GM23338 (cell line): ENCODE measurements at regions not wholly inside any gene's neighbourhood (a gene's known extent, or its start where the extent isn't known, plus 50 kb on each side); places are given as distances from the start of the nearest gene placed in this dataset.

Experiments
- ATAC-seq: fragments of 200-7000 bp; cut with Tn5 transposase; 3 replicates; pipeline ENCODE4 v1.9.1; 2020
- DNase-seq: peaks from one replicate; pipeline ENCODE4 v3.0.0-alpha.2; 2015; ENCODE audit warnings: low spot score
- H2AFZ ChIP-seq: fragments of 200-600 bp; sonication (generic); 2 replicates; pipeline ENCODE4 v1.8.0; 2016; ENCODE audit warnings: antibody characterized with exemption, mild to moderate bottlenecking, moderate library complexity
- H3F3A ChIP-seq: fragments of 200-600 bp; sonication (generic); replicated peaks from 2 replicates; pipeline ENCODE4 v1.8.0; 2017; ENCODE audit warnings: antibody characterized with exemption, mixed run types, low read depth
- H3K27ac ChIP-seq: fragments of 200-600 bp; sonication (generic); 2 replicates; pipeline ENCODE4 v1.6.1; 2016; ENCODE audit warnings: low read depth
- H3K27me3 ChIP-seq: fragments of 200-600 bp; sonication (generic); 2 replicates; pipeline ENCODE4 v1.8.0; 2016; ENCODE audit warnings: mild to moderate bottlenecking, mixed run types, moderate library complexity; ENCODE audit not compliant: insufficient read depth
- H3K36me3 ChIP-seq: fragments of 200-600 bp; sonication (generic); 2 replicates; pipeline ENCODE4 v1.8.0; 2016; ENCODE audit warnings: mild to moderate bottlenecking; ENCODE audit not compliant: insufficient read depth
- H3K4me1 ChIP-seq: fragments of 200-600 bp; sonication (generic); 2 replicates; pipeline ENCODE4 v1.8.0; 2016; ENCODE audit warnings: mild to moderate bottlenecking, moderate library complexity; ENCODE audit not compliant: insufficient read depth
- H3K4me2 ChIP-seq: fragments of 200-600 bp; sonication (generic); 2 replicates; pipeline ENCODE4 v1.7.1; 2017; ENCODE audit warnings: mixed run types
- H3K4me3 ChIP-seq: fragments of 200-600 bp; sonication (generic); 2 replicates; pipeline ENCODE4 v1.6.1; 2016; ENCODE audit warnings: mixed run types
- H3K79me2 ChIP-seq: fragments of 200-600 bp; sonication (generic); replicated peaks from 2 replicates; pipeline ENCODE4 v1.8.0; 2017; ENCODE audit warnings: mild to moderate bottlenecking; ENCODE audit not compliant: insufficient read depth
- H3K9me2 ChIP-seq: fragments of 200-600 bp; sonication (generic); 2 replicates; pipeline ENCODE4 v1.8.0; 2017; ENCODE audit not compliant: insufficient read depth
- H4K20me1 ChIP-seq: fragments of 200-600 bp; sonication (generic); replicated peaks from 2 replicates; pipeline ENCODE4 v1.8.0; 2017; ENCODE audit warnings: mild to moderate bottlenecking; ENCODE audit not compliant: insufficient read depth
- H3K27ac Mint-ChIP-seq: 2 replicates; pipeline ENCODE4 v1.8.0; 2020; ENCODE audit warnings: inconsistent platforms, mild to moderate bottlenecking, moderate library complexity, mixed read lengths
- H3K27me3 Mint-ChIP-seq: 3 replicates; pipeline ENCODE4 v1.8.0; 2022; ENCODE audit warnings: low read depth, mild to moderate bottlenecking, moderate library complexity, mixed read lengths, inconsistent platforms; ENCODE audit not compliant: insufficient read depth, poor library complexity
- H3K36me3 Mint-ChIP-seq: 3 replicates; pipeline ENCODE4 v1.8.0; 2021; ENCODE audit warnings: low read depth, mild to moderate bottlenecking, inconsistent platforms, moderate library complexity, mixed read lengths
- H3K4me1 Mint-ChIP-seq: 3 replicates; pipeline ENCODE4 v1.8.0; 2020; ENCODE audit warnings: mild to moderate bottlenecking, inconsistent platforms, mixed read lengths
- H3K4me3 Mint-ChIP-seq: 3 replicates; pipeline ENCODE4 v1.8.0; 2021; ENCODE audit warnings: moderate library complexity, mild to moderate bottlenecking, inconsistent platforms, mixed read lengths
- H3K9me3 Mint-ChIP-seq: 3 replicates; pipeline ENCODE4 v1.8.0; 2020; ENCODE audit warnings: moderate library complexity, mild to moderate bottlenecking, inconsistent platforms, mixed read lengths
- EZH2 ChIP-seq: fragments of 200-600 bp; sonication (generic); IDR thresholded peaks from one replicate; pipeline ENCODE4 v1.8.0; 2017; ENCODE audit warnings: antibody characterized with exemption, mild to moderate bottlenecking, low read depth; ENCODE audit not compliant: unreplicated experiment
- EZH2phosphoT487 ChIP-seq: fragments of 200-600 bp; sonication (generic); IDR thresholded peaks from one replicate; pipeline ENCODE4 v1.8.1; 2018; ENCODE audit warnings: antibody characterized with exemption; ENCODE audit not compliant: unreplicated experiment
- JUNB ChIP-seq: IDR thresholded peaks from one replicate; pipeline ENCODE4 v1.6.1; 2016; ENCODE audit warnings: antibody characterized with exemption; ENCODE audit not compliant: unreplicated experiment
- NANOG ChIP-seq: IDR thresholded peaks from 2 replicates; pipeline ENCODE4 v1.6.1; 2016; ENCODE audit warnings: antibody characterized with exemption, borderline replicate concordance
- REST ChIP-seq: IDR thresholded peaks from one replicate; pipeline ENCODE4 v1.6.1; 2018; ENCODE audit warnings: antibody characterized with exemption; ENCODE audit not compliant: unreplicated experiment
- ZNF114 ChIP-seq: fragments of 250-450 bp; sonication (Bioruptor Pico); IDR thresholded peaks from 2 replicates; pipeline ENCODE4 v1.5.0; 2020; ENCODE audit warnings: mild to moderate bottlenecking, moderate library complexity
- ZNF462 ChIP-seq: fragments of 250-450 bp; sonication (Bioruptor Pico); IDR thresholded peaks from 2 replicates; pipeline ENCODE4 v1.5.0; 2020; ENCODE audit warnings: mild to moderate bottlenecking, moderate library complexity

- no peak for TF ChIP-seq ZNF462
- no peak for TF ChIP-seq EZH2
Measured at GRCh38 chr2:40579247-40579646, 127.4 kb upstream of the SLC8A1 start (continued).

GRCh38 chr2:40584432-40584831 is 132.5 kb upstream of the SLC8A1 start:
- H3K4me3 ChIP-seq = no peak overlapping the region
- DNase-seq (no peak), ATAC-seq (no peak)
- H3K9me2 ChIP-seq = no peaks in the 10 kb centered on the region
- no peaks in the 10 kb centered on the region; the same call in 2 of the 3 replicates for H3K9me3 Mint-ChIP-seq
- no peaks in the 10 kb centered on the region for H4K20me1 ChIP-seq
- H3K27me3 Mint-ChIP-seq = no peaks in the 10 kb centered on the region
- H3K4me1 Mint-ChIP-seq = no peaks in the 10 kb centered on the region
- H3K27ac ChIP-seq = no peak overlapping the region
- H3K36me3 Mint-ChIP-seq = no peaks in the 10 kb centered on the region
- no peaks in the 10 kb centered on the region for H3F3A ChIP-seq
- H3K79me2 ChIP-seq = no peaks in the 10 kb centered on the region
- no peaks in the 10 kb centered on the region for H3K27me3 ChIP-seq
- H3K27ac Mint-ChIP-seq = no peak overlapping the region
- no peak overlapping the region for H3K4me2 ChIP-seq
- no peak overlapping the region for H2AFZ ChIP-seq
- H3K36me3 ChIP-seq = no peaks in the 10 kb centered on the region
- H3K4me3 Mint-ChIP-seq = no peak overlapping the region
- H3K4me1 ChIP-seq = no peaks in the 10 kb centered on the region
- TF ChIP-seq EZH2phosphoT487 = no peak
- TF ChIP-seq REST = no peak
- TF ChIP-seq NANOG = no peak
- no peak for TF ChIP-seq ZNF462
- no peak for TF ChIP-seq JUNB
- TF ChIP-seq ZNF114 (CRISPR knock-in tag) = no peak
